CD14-positive monocyte (primary cell): ENCODE measurements at regions not wholly inside any gene's neighbourhood (a gene's known extent, or its start where the extent isn't known, plus 50 kb on each side); places are given as distances from the start of the nearest gene placed in this dataset.

Experiments
- DNase-seq, 3 donors: peaks; one replicate each; pipeline ENCODE4 v3.0.0-alpha.2; 2011 to 2022
- H2AFZ ChIP-seq: 2 replicates; pipeline ENCODE4 v1.6.0; 2012; ENCODE audit warnings: mild to moderate bottlenecking, low read depth, low read length, inconsistent platforms; ENCODE audit not compliant: insufficient read depth, poor library complexity, severe bottlenecking
- H3K27ac ChIP-seq, 2 donors: 1 replicate in 1 of 2; 2 replicates in 1 of 2; pipeline ENCODE4 v1.5.1; 2012 to 2013; ENCODE audit warnings: low read length in 2 of 2, control low read depth in 1 of 2, inconsistent platforms in 1 of 2, low read depth in 1 of 2, mild to moderate bottlenecking in 1 of 2
- H3K27me3 ChIP-seq, 2 donors: one replicate each; pipeline versions ENCODE4 v1.6.0 to v1.6.1; 2011 to 2013; ENCODE audit warnings: low read length in 2 of 2; ENCODE audit not compliant: control insufficient read depth in 2 of 2, insufficient read depth in 2 of 2
- H3K36me3 ChIP-seq, 2 donors: replicated peaks in 1 of 2; 1 replicate in 1 of 2; 2 replicates in 1 of 2; pipeline versions ENCODE4 v1.5.1 to v1.6.1; 2012 to 2013; ENCODE audit warnings: low read length in 2 of 2, control low read depth in 1 of 2, inconsistent platforms in 1 of 2, mild to moderate bottlenecking in 1 of 2; ENCODE audit not compliant: insufficient read depth in 2 of 2, control insufficient read depth in 1 of 2
- H3K4me1 ChIP-seq, 2 donors: 1 replicate in 1 of 2; 2 replicates in 1 of 2; pipeline versions ENCODE4 v1.5.1 to v1.6.1; 2012 to 2013; ENCODE audit warnings: low read length in 2 of 2, control low read depth in 1 of 2, inconsistent platforms in 1 of 2, mild to moderate bottlenecking in 1 of 2, moderate library complexity in 1 of 2; ENCODE audit not compliant: insufficient read depth in 2 of 2, control insufficient read depth in 1 of 2
- H3K4me2 ChIP-seq: replicated peaks from 2 replicates; pipeline ENCODE3; 2012; ENCODE audit warnings: low read length, moderate library complexity, mild to moderate bottlenecking; ENCODE audit not compliant: poor library complexity, severe bottlenecking; ENCODE audit errors: extremely low read depth
- H3K4me3 ChIP-seq, 3 experiments: fragments of 200-600 bp in 1 of 3; sonication (generic) in 1 of 3; replicated peaks in 1 of 3; 1 replicate in 2 of 3; 2 replicates in 1 of 3; pipeline ENCODE4 v1.5.1; 2011 to 2013; ENCODE audit warnings: low read length in 3 of 3, mild to moderate bottlenecking in 3 of 3, control low read depth in 2 of 3, low read depth in 2 of 3, inconsistent platforms in 1 of 3, moderate library complexity in 1 of 3
- H3K79me2 ChIP-seq: 2 replicates; pipeline ENCODE4 v1.6.0; 2012; ENCODE audit warnings: mild to moderate bottlenecking, control low read depth, inconsistent platforms, low read length, moderate library complexity; ENCODE audit not compliant: insufficient read depth
- H3K9ac ChIP-seq: 2 replicates; pipeline ENCODE4 v1.6.0; 2017; ENCODE audit warnings: low read length, mild to moderate bottlenecking; ENCODE audit not compliant: insufficient read depth, poor library complexity, severe bottlenecking
- H3K9me3 ChIP-seq, 2 donors: replicated peaks in 1 of 2; 1 replicate in 1 of 2; 2 replicates in 1 of 2; pipeline versions ENCODE4 v1.5.1 to v1.6.1; 2012 to 2013; ENCODE audit warnings: low read length in 2 of 2, control low read depth in 1 of 2; ENCODE audit not compliant: control insufficient read depth in 1 of 2, insufficient read depth in 1 of 2
- H4K20me1 ChIP-seq: 2 replicates; pipeline ENCODE4 v1.6.0; 2012; ENCODE audit warnings: mild to moderate bottlenecking, low read length, control low read depth, moderate library complexity; ENCODE audit not compliant: insufficient read depth
- H3K27ac Mint-ChIP-seq, 7 donors: one replicate each; pipeline ENCODE4 v1.8.0; 2020; ENCODE audit warnings: mild to moderate bottlenecking in 7 of 7, mixed read lengths in 7 of 7, moderate library complexity in 6 of 7, inconsistent platforms in 2 of 7
- H3K27me3 Mint-ChIP-seq, 3 donors: one replicate each; pipeline ENCODE4 v1.8.0; 2021 to 2022; ENCODE audit warnings: low read depth in 3 of 3, mild to moderate bottlenecking in 3 of 3, mixed read lengths in 3 of 3, moderate library complexity in 3 of 3, inconsistent platforms in 1 of 3
- H3K36me3 Mint-ChIP-seq, 2 donors: one replicate each; pipeline ENCODE4 v1.8.0; 2020; ENCODE audit warnings: mixed read lengths in 2 of 2, inconsistent platforms in 1 of 2, mild to moderate bottlenecking in 1 of 2
- H3K4me1 Mint-ChIP-seq: one replicate; pipeline ENCODE4 v1.8.0; 2020; ENCODE audit warnings: mild to moderate bottlenecking, mixed read lengths
- H3K4me3 Mint-ChIP-seq, 2 donors: one replicate each; pipeline ENCODE4 v1.8.0; 2020; ENCODE audit warnings: mild to moderate bottlenecking in 2 of 2, mixed read lengths in 2 of 2, moderate library complexity in 1 of 2
- H3K9me3 Mint-ChIP-seq, 7 donors: one replicate each; pipeline ENCODE4 v1.8.0; 2020 to 2022; ENCODE audit warnings: mixed read lengths in 7 of 7, mild to moderate bottlenecking in 6 of 7, moderate library complexity in 6 of 7, inconsistent platforms in 2 of 7
- CTCF ChIP-seq: fragments of 200-600 bp; IDR thresholded peaks from one replicate; pipeline ENCODE4 v1.8.0; 2022; ENCODE audit warnings: antibody characterized with exemption, mild to moderate bottlenecking
- WGBS: methylation state at CpG from one replicate; pipeline ENCODE4 v1.1.5; 2013; ENCODE audit warnings: missing lambda C conversion rate; ENCODE audit not compliant: insufficient coverage; 5-methylcytosine and 5-hydroxymethylcytosine counted together
- intact Hi-C, 2 donors: fragments of 100-400 bp; cut with micrococcal nuclease; formaldehyde crosslinking; loops; one replicate each; pipeline versions ENCODE4 v1.15.0 to v1.15.1; 2023

- Mint-ChIP-seq H3K27ac (no peak overlapping the region), H3K27me3 (peaks cover 2 to 5% (median 2%) of the 10 kb centered on the region in 3 donors), H3K9me3 (peaks cover 2 to 17% (median 13%) of the 10 kb centered on the region in 7 donors), H3K4me1 (no peaks in the 10 kb centered on the region), H3K36me3 (no peaks in the 10 kb centered on the region), H3K4me3 (no peak overlapping the region)
- Histone ChIP-seq H3K4me2 (no peak overlapping the region), H2AFZ (no peak overlapping the region), H3K27ac (no peak overlapping the region), H3K79me2 (no peaks in the 10 kb centered on the region), H4K20me1 (no peaks in the 10 kb centered on the region), H3K9ac (no peak overlapping the region), H3K9me3 (peaks cover 5 to 17% of the 10 kb centered on the region in 2 donors), H3K36me3 (no peaks in the 10 kb centered on the region), H3K27me3 (no peaks in the 10 kb centered on the region), H3K4me1 (no peaks in the 10 kb centered on the region), H3K4me3 (no peak overlapping the region)
- intact Hi-C loops, result no loop called here
- TF ChIP-seq CTCF, result no peak
- WGBS, result 100% methylated on average over 2 of the region's 2 CpGs
- no peak for DNase-seq
Measured at GRCh38 chr20:56996533-56996932, 269.9 kb downstream of the BMP7 start.

GRCh38 chr20:56998438-56998837 is 268.0 kb downstream of the BMP7 start:
- Mint-ChIP-seq H3K27ac (no peak overlapping the region), H3K9me3 (peaks cover 2 to 17% (median 12%) of the 10 kb centered on the region in 7 donors)

More at GRCh38 chr20:56998438-56998837, 268.0 kb downstream of the BMP7 start:
- H3K4me2 ChIP-seq, result no peak overlapping the region
- H3K4me3 Mint-ChIP-seq, result no peak overlapping the region
- intact Hi-C loops, result no loop called here
- peaks cover 0 to 5% (median 2%) of the 10 kb centered on the region in 3 donors for H3K27me3 Mint-ChIP-seq
- TF ChIP-seq CTCF, result no peak
- H4K20me1 ChIP-seq, result no peaks in the 10 kb centered on the region
- no peak overlapping the region for H3K4me3 ChIP-seq
- whole genome bisulfite sequencing, result 92% methylated on average over 2 of the region's 3 CpGs
- H3K27me3 ChIP-seq, result no peaks in the 10 kb centered on the region
- H3K27ac ChIP-seq, result no peak overlapping the region
- no peak for DNase-seq
- no peaks in the 10 kb centered on the region for H3K36me3 Mint-ChIP-seq
- H2AFZ ChIP-seq, result no peak overlapping the region
- H3K79me2 ChIP-seq, result no peaks in the 10 kb centered on the region
- no peaks in the 10 kb centered on the region for H3K4me1 ChIP-seq
- peaks cover 5 to 17% of the 10 kb centered on the region in 2 donors for H3K9me3 ChIP-seq
- H3K36me3 ChIP-seq, result no peaks in the 10 kb centered on the region
- H3K9ac ChIP-seq, result no peak overlapping the region
- no peaks in the 10 kb centered on the region for H3K4me1 Mint-ChIP-seq
